GM12878 (cell line): ENCODE measurements at regions not wholly inside any gene's neighbourhood (a gene's known extent, or its start where the extent isn't known, plus 50 kb on each side); places are given as distances from the start of the nearest gene placed in this dataset.

Experiments used
- ATAC-seq: fragments of 200-7000 bp; cut with Tn5 transposase; 3 replicates; pipeline ENCODE4 v1.9.1; 2020; ENCODE audit warnings: mild to moderate bottlenecking, moderate library complexity
- BruUV-seq: library from RNA; stranded (reverse); fragments of 400-500 nt; replicated peaks from 2 replicates; lab custom pipeline; 2021; lab: Mats Ljungman, UMichigan
- CTCF ChIA-PET: fragments of 300-600 bp; sonication (Branson Sonifier 250); formaldehyde crosslinking; extraction: SDS; loops from one replicate; lab custom pipeline; 2021; ENCODE audit warnings: inconsistent platforms; lab: Yijun Ruan, JAX
- POLR2A ChIA-PET: fragments of 350-600 bp; formaldehyde crosslinking; extraction: SDS; loops from one replicate; lab custom pipeline; 2021; ENCODE audit warnings: inconsistent platforms; lab: Charles Lee
- RAD21 ChIA-PET: fragments of 300-600 bp; sonication (Branson Sonifier 250); formaldehyde crosslinking; loops from one replicate; lab custom pipeline; 2023; ENCODE audit warnings: antibody characterized with exemption; ENCODE audit not compliant: unreplicated experiment; lab: Charles Lee
- SMC1A ChIA-PET: fragments of 300-600 bp; sonication (Branson Sonifier 250); formaldehyde crosslinking; loops from one replicate; lab custom pipeline; 2023; ENCODE audit not compliant: unreplicated experiment, uncharacterized antibody; lab: Charles Lee
- DNase-seq: peaks from one replicate; pipeline ENCODE4 v3.0.0-alpha.2; 2011; ENCODE audit warnings: low read depth, low spot score
- FAIRE-seq: peaks from 3 replicates; lab custom pipeline; 2011; peaks lifted over from hg19 to GRCh38; lab: Jason Lieb, UNC
- H2AFZ ChIP-seq: 2 replicates; pipeline ENCODE4 v1.6.0; 2011; ENCODE audit warnings: low read depth, low read length, control low read depth; ENCODE audit not compliant: control insufficient read depth
- H3K27ac ChIP-seq: 2 replicates; pipeline ENCODE4 v1.5.1; 2011; ENCODE audit warnings: control low read depth; ENCODE audit not compliant: control insufficient read depth, insufficient read depth
- H3K27me3 ChIP-seq, 2 experiments: replicated peaks in 1 of 2; 2 replicates each; pipeline versions ENCODE4 v1.6.0 to v1.6.1; 2011; ENCODE audit warnings: low read length in 1 of 2; ENCODE audit not compliant: control insufficient read depth in 2 of 2, insufficient read depth in 2 of 2
- H3K36me3 ChIP-seq, 2 experiments: 2 replicates each; pipeline ENCODE4 v1.5.1; 2011; ENCODE audit warnings: low read length in 1 of 2; ENCODE audit not compliant: control insufficient read depth in 2 of 2, insufficient read depth in 2 of 2
- H3K4me1 ChIP-seq: 2 replicates; pipeline ENCODE4 v1.6.1; 2011; ENCODE audit warnings: mild to moderate bottlenecking, low read length, moderate library complexity, mixed read lengths; ENCODE audit not compliant: control insufficient read depth, insufficient read depth
- H3K4me2 ChIP-seq: 2 replicates; pipeline ENCODE4 v1.6.0; 2011; ENCODE audit warnings: control low read depth; ENCODE audit not compliant: control insufficient read depth, insufficient read depth
- H3K4me3 ChIP-seq: fragments of 200-600 bp; sonication (generic); 2 replicates; pipeline ENCODE4 v1.5.1; 2016
- H3K79me2 ChIP-seq: 2 replicates; pipeline ENCODE4 v1.6.0; 2011; ENCODE audit warnings: low read length; ENCODE audit not compliant: control insufficient read depth, insufficient read depth
- H3K9ac ChIP-seq: 2 replicates; pipeline ENCODE4 v1.8.0; 2011; ENCODE audit warnings: low read length, control low read depth, mixed read lengths; ENCODE audit not compliant: control insufficient read depth, insufficient read depth
- H3K9me3 ChIP-seq: replicated peaks from 3 replicates; pipeline ENCODE4 v1.5.1; 2011; ENCODE audit warnings: mild to moderate bottlenecking, low read length; ENCODE audit not compliant: control insufficient read depth, insufficient read depth
- H4K20me1 ChIP-seq: 2 replicates; pipeline ENCODE4 v1.6.0; 2011; ENCODE audit not compliant: control insufficient read depth, insufficient read depth
- BRCA1 ChIP-seq: IDR thresholded peaks from 2 replicates; pipeline ENCODE4 v1.6.1; 2011; ENCODE audit warnings: low read depth, low read length, improper control_type of control experiment
- IKZF2 ChIP-seq, 2 experiments: fragments of 450-650 bp; IDR thresholded peaks; 2 replicates each; pipeline ENCODE4 v1.6.1; 2017; ENCODE audit warnings: mild to moderate bottlenecking in 2 of 2, moderate library complexity in 2 of 2
- NFIC ChIP-seq: IDR thresholded peaks from 2 replicates; pipeline ENCODE4 v1.6.1; 2012; ENCODE audit warnings: low read depth, mild to moderate bottlenecking, inconsistent platforms, low read length, moderate library complexity
- PML ChIP-seq: IDR thresholded peaks from 2 replicates; pipeline ENCODE4 v1.6.1; 2012; ENCODE audit warnings: low read length, inconsistent platforms
- SIN3A ChIP-seq: IDR thresholded peaks from 2 replicates; pipeline ENCODE4 v1.6.1; 2012; ENCODE audit warnings: low read depth, low read length, improper control_type of control experiment
- SIX5 ChIP-seq: IDR thresholded peaks from 2 replicates; pipeline ENCODE4 v1.6.1; 2011; ENCODE audit warnings: mild to moderate bottlenecking, low read depth, low read length, moderate library complexity; ENCODE audit not compliant: severe bottlenecking
- SP1 ChIP-seq: IDR thresholded peaks from one replicate; pipeline ENCODE4 v1.6.1; 2011; ENCODE audit warnings: low read depth, low read length
- SREBF2 ChIP-seq: IDR thresholded peaks from 2 replicates; pipeline ENCODE4 v1.6.1; 2012; ENCODE audit warnings: mild to moderate bottlenecking, low read length
- USF1 ChIP-seq: IDR thresholded peaks from 2 replicates; pipeline ENCODE4 v1.6.1; 2011; ENCODE audit warnings: borderline replicate concordance, low read depth, mild to moderate bottlenecking, moderate library complexity, mixed read lengths, low read length; ENCODE audit not compliant: insufficient read depth; ENCODE audit errors: extremely low read length
- ZNF207 ChIP-seq: fragments of 450-650 bp; IDR thresholded peaks from 2 replicates; pipeline ENCODE4 v1.6.1; 2014; ENCODE audit warnings: antibody characterized with exemption, mild to moderate bottlenecking, borderline replicate concordance
- ZNF24 ChIP-seq: fragments of 450-650 bp; IDR thresholded peaks from 2 replicates; pipeline ENCODE4 v1.6.1; 2017; ENCODE audit warnings: antibody characterized with exemption, mild to moderate bottlenecking
- WGBS: methylation state at CpG from one replicate; pipeline ENCODE4 v1.1.6; 2016; ENCODE audit warnings: low lambda C conversion rate; ENCODE audit not compliant: insufficient replicate concordance, insufficient coverage; ENCODE audit errors: missing lambda C conversion rate; 5-methylcytosine and 5-hydroxymethylcytosine counted together
- in situ Hi-C: fragments of 300-500 bp; cut with MboI; formaldehyde crosslinking; loops from 9 replicates; pipeline ENCODE4 v1.14.3; 2018; ENCODE audit warnings: mixed read lengths
- intact Hi-C: fragments of 100-400 bp; cut with micrococcal nuclease; formaldehyde crosslinking; loops from one replicate; pipeline ENCODE4 v1.14.2; 2022; ENCODE audit not compliant: unreplicated experiment
- TF ChIP-seq, protein P1 (sequence below): fragments of 450-650 bp; formaldehyde crosslinking; IDR thresholded peaks from 2 replicates; pipeline ENCODE4 v1.5.0; 2022; ENCODE audit warnings: mild to moderate bottlenecking, missing genetic modification characterization
- TF ChIP-seq, protein P2 (sequence below): IDR thresholded peaks from 2 replicates; pipeline ENCODE4 v1.6.1; 2012; ENCODE audit warnings: low read depth, low read length, improper control_type of control experiment
- TF ChIP-seq, protein P3 (sequence below): fragments of 450-650 bp; formaldehyde crosslinking; IDR thresholded peaks from 2 replicates; pipeline ENCODE4 v1.4.0; 2022; ENCODE audit warnings: mild to moderate bottlenecking, moderate library complexity
- TF ChIP-seq, protein P4 (sequence below): fragments of 450-650 bp; IDR thresholded peaks from 2 replicates; pipeline ENCODE4 v1.6.1; 2016; ENCODE audit warnings: mild to moderate bottlenecking

GRCh38 chr13:47351798-47352197, 454.9 kb upstream of the HTR2A start:
- no TSS peak for BruUV-seq
- ATAC-seq (no peak), DNase-seq (no peak), FAIRE-seq (no peak)
- no peak overlapping the region for H3K27ac ChIP-seq
- H4K20me1 ChIP-seq = no peaks in the 10 kb centered on the region
- H3K36me3 ChIP-seq = no peaks in the 10 kb centered on the region
- H3K9me3 ChIP-seq = no peaks in the 10 kb centered on the region
- H3K4me1 ChIP-seq = no peaks in the 10 kb centered on the region
- RAD21 ChIA-PET = no interaction called here
- WGBS = 40% methylated on average over 3 of the region's 3 CpGs
- in situ Hi-C loops = no loop called here
- SMC1A ChIA-PET = no interaction called here
- TF ChIP-seq, protein P1, sequence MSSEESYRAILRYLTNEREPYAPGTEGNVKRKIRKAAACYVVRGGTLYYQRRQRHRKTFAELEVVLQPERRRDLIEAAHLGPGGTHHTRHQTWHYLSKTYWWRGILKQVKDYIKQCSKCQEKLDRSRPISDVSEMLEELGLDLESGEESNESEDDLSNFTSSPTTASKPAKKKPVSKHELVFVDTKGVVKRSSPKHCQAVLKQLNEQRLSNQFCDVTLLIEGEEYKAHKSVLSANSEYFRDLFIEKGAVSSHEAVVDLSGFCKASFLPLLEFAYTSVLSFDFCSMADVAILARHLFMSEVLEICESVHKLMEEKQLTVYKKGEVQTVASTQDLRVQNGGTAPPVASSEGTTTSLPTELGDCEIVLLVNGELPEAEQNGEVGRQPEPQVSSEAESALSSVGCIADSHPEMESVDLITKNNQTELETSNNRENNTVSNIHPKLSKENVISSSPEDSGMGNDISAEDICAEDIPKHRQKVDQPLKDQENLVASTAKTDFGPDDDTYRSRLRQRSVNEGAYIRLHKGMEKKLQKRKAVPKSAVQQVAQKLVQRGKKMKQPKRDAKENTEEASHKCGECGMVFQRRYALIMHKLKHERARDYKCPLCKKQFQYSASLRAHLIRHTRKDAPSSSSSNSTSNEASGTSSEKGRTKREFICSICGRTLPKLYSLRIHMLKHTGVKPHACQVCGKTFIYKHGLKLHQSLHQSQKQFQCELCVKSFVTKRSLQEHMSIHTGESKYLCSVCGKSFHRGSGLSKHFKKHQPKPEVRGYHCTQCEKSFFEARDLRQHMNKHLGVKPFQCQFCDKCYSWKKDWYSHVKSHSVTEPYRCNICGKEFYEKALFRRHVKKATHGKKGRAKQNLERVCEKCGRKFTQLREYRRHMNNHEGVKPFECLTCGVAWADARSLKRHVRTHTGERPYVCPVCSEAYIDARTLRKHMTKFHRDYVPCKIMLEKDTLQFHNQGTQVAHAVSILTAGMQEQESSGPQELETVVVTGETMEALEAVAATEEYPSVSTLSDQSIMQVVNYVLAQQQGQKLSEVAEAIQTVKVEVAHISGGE (CRISPR knock-in tag) = no peak
- TF ChIP-seq, protein P2, sequence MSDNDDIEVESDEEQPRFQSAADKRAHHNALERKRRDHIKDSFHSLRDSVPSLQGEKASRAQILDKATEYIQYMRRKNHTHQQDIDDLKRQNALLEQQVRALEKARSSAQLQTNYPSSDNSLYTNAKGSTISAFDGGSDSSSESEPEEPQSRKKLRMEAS = no peak
- TF ChIP-seq, protein P3, sequence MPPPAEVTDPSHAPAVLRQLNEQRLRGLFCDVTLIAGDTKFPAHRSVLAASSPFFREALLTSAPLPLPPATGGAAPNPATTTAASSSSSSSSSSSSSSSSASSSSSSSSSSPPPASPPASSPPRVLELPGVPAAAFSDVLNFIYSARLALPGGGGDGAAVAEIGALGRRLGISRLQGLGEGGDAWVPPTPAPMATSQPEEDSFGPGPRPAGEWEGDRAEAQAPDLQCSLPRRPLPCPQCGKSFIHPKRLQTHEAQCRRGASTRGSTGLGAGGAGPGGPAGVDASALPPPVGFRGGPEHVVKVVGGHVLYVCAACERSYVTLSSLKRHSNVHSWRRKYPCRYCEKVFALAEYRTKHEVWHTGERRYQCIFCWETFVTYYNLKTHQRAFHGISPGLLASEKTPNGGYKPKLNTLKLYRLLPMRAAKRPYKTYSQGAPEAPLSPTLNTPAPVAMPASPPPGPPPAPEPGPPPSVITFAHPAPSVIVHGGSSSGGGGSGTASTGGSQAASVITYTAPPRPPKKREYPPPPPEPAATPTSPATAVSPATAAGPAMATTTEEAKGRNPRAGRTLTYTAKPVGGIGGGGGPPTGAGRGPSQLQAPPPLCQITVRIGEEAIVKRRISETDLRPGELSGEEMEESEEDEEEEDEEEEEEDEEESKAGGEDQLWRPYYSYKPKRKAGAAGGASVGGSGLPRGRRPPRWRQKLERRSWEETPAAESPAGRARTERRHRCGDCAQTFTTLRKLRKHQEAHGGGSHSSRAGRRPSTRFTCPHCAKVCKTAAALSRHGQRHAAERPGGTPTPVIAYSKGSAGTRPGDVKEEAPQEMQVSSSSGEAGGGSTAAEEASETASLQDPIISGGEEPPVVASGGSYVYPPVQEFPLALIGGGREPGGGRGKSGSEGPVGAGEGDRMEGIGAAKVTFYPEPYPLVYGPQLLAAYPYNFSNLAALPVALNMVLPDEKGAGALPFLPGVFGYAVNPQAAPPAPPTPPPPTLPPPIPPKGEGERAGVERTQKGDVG (CRISPR knock-in tag) = no peak
- TF ChIP-seq BRCA1 = no peak
- no peak for TF ChIP-seq IKZF2 (IDR thresholded peaks at IDR 0.05)
- TF ChIP-seq, protein P4, sequence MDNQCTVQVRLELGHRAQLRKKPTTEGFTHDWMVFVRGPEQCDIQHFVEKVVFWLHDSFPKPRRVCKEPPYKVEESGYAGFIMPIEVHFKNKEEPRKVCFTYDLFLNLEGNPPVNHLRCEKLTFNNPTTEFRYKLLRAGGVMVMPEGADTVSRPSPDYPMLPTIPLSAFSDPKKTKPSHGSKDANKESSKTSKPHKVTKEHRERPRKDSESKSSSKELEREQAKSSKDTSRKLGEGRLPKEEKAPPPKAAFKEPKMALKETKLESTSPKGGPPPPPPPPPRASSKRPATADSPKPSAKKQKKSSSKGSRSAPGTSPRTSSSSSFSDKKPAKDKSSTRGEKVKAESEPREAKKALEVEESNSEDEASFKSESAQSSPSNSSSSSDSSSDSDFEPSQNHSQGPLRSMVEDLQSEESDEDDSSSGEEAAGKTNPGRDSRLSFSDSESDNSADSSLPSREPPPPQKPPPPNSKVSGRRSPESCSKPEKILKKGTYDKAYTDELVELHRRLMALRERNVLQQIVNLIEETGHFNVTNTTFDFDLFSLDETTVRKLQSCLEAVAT = no peak
- no peak for TF ChIP-seq SIN3A
- TF ChIP-seq SIX5 = no peak
- TF ChIP-seq SREBF2 = no peak
- no peak for TF ChIP-seq NFIC
- no peak for TF ChIP-seq SP1
- TF ChIP-seq ZNF24 = no peak
- no peak for TF ChIP-seq USF1
- TF ChIP-seq PML = no peak
- no peak for TF ChIP-seq ZNF207
- H3K4me2 ChIP-seq = no peak overlapping the region
- H2AFZ ChIP-seq = no peak overlapping the region
- no peak overlapping the region for H3K9ac ChIP-seq
- intact Hi-C loops = no loop called here
- no peak overlapping the region for H3K4me3 ChIP-seq
- CTCF ChIA-PET = interaction anchor here (1.0 kb wide), 1 partner anchor 41 kb away, joined by 4 read pairs; no protein-coding TSS in a partner anchor
- no peaks in the 10 kb centered on the region for H3K79me2 ChIP-seq
- POLR2A ChIA-PET = no interaction called here
- H3K27me3 ChIP-seq = no peaks in the 10 kb centered on the region
